SK-N-SH treated with all-trans-retinoic acid at 6 μM for 48 hours (cell line): ENCODE measurements at regions not wholly inside any gene's neighbourhood (a gene's known extent, or its start where the extent isn't known, plus 50 kb on each side); places are given as distances from the start of the nearest gene placed in this dataset.

Source experiments
- GLIS3 ChIP-seq: fragments of 250-450 bp; sonication (Bioruptor Pico); IDR thresholded peaks from 2 replicates; pipeline ENCODE4 v1.5.0; 2020; ENCODE audit warnings: mild to moderate bottlenecking, moderate library complexity
- OSR1 ChIP-seq: fragments of 250-450 bp; sonication (Bioruptor Pico); IDR thresholded peaks from 2 replicates; pipeline ENCODE4 v1.8.0; 2022; ENCODE audit warnings: moderate library complexity, mild to moderate bottlenecking, inconsistent platforms
- PPARA ChIP-seq: fragments of 250-450 bp; sonication (Bioruptor Pico); IDR thresholded peaks from 2 replicates; pipeline ENCODE4 v1.5.0; 2020; ENCODE audit warnings: mild to moderate bottlenecking, borderline replicate concordance
- RARB ChIP-seq: fragments of 250-450 bp; sonication (Bioruptor Pico); IDR thresholded peaks from 2 replicates; pipeline ENCODE4 v1.8.0; 2021; ENCODE audit warnings: mild to moderate bottlenecking, moderate library complexity
- ZFP3 ChIP-seq: fragments of 250-450 bp; sonication (Bioruptor Pico); IDR thresholded peaks from 2 replicates; pipeline ENCODE4 v1.5.0; 2020; ENCODE audit warnings: mild to moderate bottlenecking, moderate library complexity
- ZNF8 ChIP-seq: fragments of 450-650 bp; formaldehyde crosslinking; IDR thresholded peaks from 2 replicates; pipeline ENCODE4 v1.5.0; 2020; ENCODE audit warnings: mild to moderate bottlenecking, moderate library complexity
- TF ChIP-seq, protein P1 (sequence below): fragments of 250-450 bp; sonication (Bioruptor Pico); IDR thresholded peaks from 2 replicates; pipeline ENCODE4 v1.5.1; 2021; ENCODE audit warnings: mild to moderate bottlenecking, moderate library complexity

GRCh38 chr18:11498821-11499220, 110.6 kb upstream of the SLC35G4 start:
- TF ChIP-seq, protein P1, sequence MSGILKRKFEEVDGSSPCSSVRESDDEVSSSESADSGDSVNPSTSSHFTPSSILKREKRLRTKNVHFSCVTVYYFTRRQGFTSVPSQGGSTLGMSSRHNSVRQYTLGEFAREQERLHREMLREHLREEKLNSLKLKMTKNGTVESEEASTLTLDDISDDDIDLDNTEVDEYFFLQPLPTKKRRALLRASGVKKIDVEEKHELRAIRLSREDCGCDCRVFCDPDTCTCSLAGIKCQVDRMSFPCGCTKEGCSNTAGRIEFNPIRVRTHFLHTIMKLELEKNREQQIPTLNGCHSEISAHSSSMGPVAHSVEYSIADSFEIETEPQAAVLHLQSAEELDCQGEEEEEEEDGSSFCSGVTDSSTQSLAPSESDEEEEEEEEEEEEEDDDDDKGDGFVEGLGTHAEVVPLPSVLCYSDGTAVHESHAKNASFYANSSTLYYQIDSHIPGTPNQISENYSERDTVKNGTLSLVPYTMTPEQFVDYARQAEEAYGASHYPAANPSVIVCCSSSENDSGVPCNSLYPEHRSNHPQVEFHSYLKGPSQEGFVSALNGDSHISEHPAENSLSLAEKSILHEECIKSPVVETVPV, result no peak
- TF ChIP-seq GLIS3, result no peak
- no peak for TF ChIP-seq RARB
- no peak for TF ChIP-seq ZNF8
- TF ChIP-seq OSR1 (CRISPR knock-in tag), result no peak
- TF ChIP-seq PPARA (CRISPR knock-in tag), result no peak
- TF ChIP-seq ZFP3 (CRISPR knock-in tag), result no peak
